Liver (tissue), 3 donors: ENCODE measurements at regions not wholly inside any gene's neighbourhood (a gene's known extent, or its start where the extent isn't known, plus 50 kb on each side); places are given as distances from the start of the nearest gene placed in this dataset.

Experiments
- ATF3 ChIP-seq: IDR thresholded peaks from 2 replicates; pipeline ENCODE4 v1.6.1; 2016; ENCODE audit warnings: antibody characterized with exemption
- CTCF ChIP-seq: fragments of 150-350 bp; IDR thresholded peaks from 2 replicates; pipeline ENCODE4 v1.5.1; 2017; ENCODE audit warnings: improper control_type of control experiment, low read depth, low read length; ENCODE audit not compliant: missing input control
- FOXA2 ChIP-seq: IDR thresholded peaks from 2 replicates; pipeline ENCODE4 v1.6.1; 2016; ENCODE audit warnings: antibody characterized with exemption
- GABPA ChIP-seq, 2 donors: IDR thresholded peaks in 1 of 2; conservative IDR thresholded peaks in 1 of 2; 2 replicates each; pipeline ENCODE4 v1.6.1; 2016; ENCODE audit warnings: antibody characterized with exemption in 2 of 2, mild to moderate bottlenecking in 1 of 2, moderate library complexity in 1 of 2
- JUND ChIP-seq, 2 donors: IDR thresholded peaks; 2 replicates each; pipeline ENCODE4 v1.6.1; 2016; ENCODE audit warnings: antibody characterized with exemption in 2 of 2
- MAX ChIP-seq: IDR thresholded peaks from 2 replicates; pipeline ENCODE4 v1.6.1; 2016; ENCODE audit warnings: antibody characterized with exemption
- NR2F2 ChIP-seq: IDR thresholded peaks from 2 replicates; pipeline ENCODE4 v1.6.1; 2016; ENCODE audit warnings: antibody characterized with exemption
- RAD21 ChIP-seq, 2 donors: IDR thresholded peaks; 2 replicates each; pipeline ENCODE4 v1.6.1; 2016; ENCODE audit warnings: antibody characterized with exemption in 2 of 2, mild to moderate bottlenecking in 2 of 2
- REST ChIP-seq: IDR thresholded peaks from 2 replicates; pipeline ENCODE4 v1.6.1; 2016; ENCODE audit warnings: antibody characterized with exemption, mild to moderate bottlenecking
- RXRA ChIP-seq, 2 donors: IDR thresholded peaks; 2 replicates each; pipeline ENCODE4 v1.6.1; 2017 to 2018; ENCODE audit warnings: antibody characterized with exemption in 2 of 2, mild to moderate bottlenecking in 1 of 2
- SP1 ChIP-seq: IDR thresholded peaks from 2 replicates; pipeline ENCODE4 v1.6.1; 2018; ENCODE audit warnings: antibody characterized with exemption, mild to moderate bottlenecking
- TAF1 ChIP-seq: conservative IDR thresholded peaks from 2 replicates; pipeline ENCODE4 v1.6.1; 2016; ENCODE audit warnings: antibody characterized with exemption, mild to moderate bottlenecking
- YY1 ChIP-seq: IDR thresholded peaks from 2 replicates; pipeline ENCODE4 v1.6.1; 2016; ENCODE audit warnings: antibody characterized with exemption, mild to moderate bottlenecking
- ZBTB33 ChIP-seq: IDR thresholded peaks from 2 replicates; pipeline ENCODE4 v1.6.1; 2016; ENCODE audit warnings: antibody characterized with exemption
- donor health status: healthy.
- donor health status: healthy.

GRCh38 chr1:173114346-173114745 lies 63.6 kb upstream of the TNFSF18 start:
- no peak for TF ChIP-seq CTCF
- no peak for TF ChIP-seq GABPA (IDR thresholded peaks at IDR 0.05 in 1 of 2, conservative IDR thresholded peaks at IDR 0.05 in 1 of 2)
- no peak for TF ChIP-seq SP1
- no peak for TF ChIP-seq MAX
- TF ChIP-seq ATF3, result no peak
- TF ChIP-seq TAF1, result no peak
- TF ChIP-seq RXRA (IDR thresholded peaks at IDR 0.05), result no peak
- TF ChIP-seq RAD21 (IDR thresholded peaks at IDR 0.05), result no peak
- TF ChIP-seq REST, result no peak
- TF ChIP-seq JUND (IDR thresholded peaks at IDR 0.05), result no peak
- TF ChIP-seq YY1, result no peak
- no peak for TF ChIP-seq ZBTB33
- no peak for TF ChIP-seq NR2F2
- TF ChIP-seq FOXA2, result no peak
